Right lobe of liver (tissue), 4 donors: ENCODE measurements at regions not wholly inside any gene's neighbourhood (a gene's known extent, or its start where the extent isn't known, plus 50 kb on each side); places are given as distances from the start of the nearest gene placed in this dataset.

Experiments used
- CTCF ChIP-seq, 4 donors: fragments of 200-600 bp in 3 of 4; fragments of 450-650 bp in 1 of 4; IDR thresholded peaks; one replicate each; pipeline versions ENCODE4 v1.5.1 to v1.8.0; 2016 to 2022; ENCODE audit warnings: antibody characterized with exemption in 4 of 4, mild to moderate bottlenecking in 2 of 4
- POLR2A ChIP-seq: fragments of 450-650 bp; IDR thresholded peaks from one replicate; pipeline ENCODE4 v1.6.1; 2017; ENCODE audit warnings: antibody characterized with exemption, mild to moderate bottlenecking
- donor health status: DM: no; HTN: no; CAD: no.
- donor health status: DM: no; HTN: no; CAD: no.
- donor health status: DM: no; HTN: yes; CAD: no.

GRCh38 chr3:64916937-64917336, 229.1 kb upstream of the ADAMTS9 start:
- TF ChIP-seq CTCF (IDR thresholded peaks at IDR 0.05) (no peak), POLR2A (no peak)
